Astrocyte (in vitro differentiated cells and primary cell): ENCODE measurements at regions not wholly inside any gene's neighbourhood (a gene's known extent, or its start where the extent isn't known, plus 50 kb on each side); places are given as distances from the start of the nearest gene placed in this dataset.

Source experiments
- DNase-seq: peaks from one replicate; pipeline ENCODE4 v3.0.0-alpha.2; 2010; ENCODE audit warnings: low read depth
- FAIRE-seq: peaks from 2 replicates; lab custom pipeline; 2011; peaks lifted over from hg19 to GRCh38; lab: Jason Lieb, UNC
- H2AFZ ChIP-seq: 2 replicates; pipeline ENCODE4 v1.6.0; 2012; ENCODE audit warnings: low read depth, low read length, inconsistent platforms
- H3K27ac ChIP-seq: 2 replicates; pipeline ENCODE4 v1.5.1; 2011; ENCODE audit warnings: low read depth, low read length, inconsistent platforms
- H3K27me3 ChIP-seq: 2 replicates; pipeline ENCODE4 v1.6.0; 2011; ENCODE audit warnings: low read length, inconsistent platforms; ENCODE audit not compliant: insufficient read depth
- H3K36me3 ChIP-seq: 2 replicates; pipeline ENCODE4 v1.5.1; 2011; ENCODE audit warnings: low read length, inconsistent platforms; ENCODE audit not compliant: insufficient read depth
- H3K4me1 ChIP-seq: 2 replicates; pipeline ENCODE4 v1.5.1; 2011; ENCODE audit warnings: low read length, inconsistent platforms; ENCODE audit not compliant: insufficient read depth
- H3K4me2 ChIP-seq: 2 replicates; pipeline ENCODE4 v1.6.0; 2012; ENCODE audit warnings: low read length, inconsistent platforms
- H3K4me3 ChIP-seq: 2 replicates; pipeline ENCODE4 v1.5.1; 2011; ENCODE audit warnings: low read depth, mild to moderate bottlenecking, low read length, inconsistent platforms; ENCODE audit not compliant: insufficient read depth
- H3K79me2 ChIP-seq: 2 replicates; pipeline ENCODE4 v1.6.0; 2012; ENCODE audit warnings: mild to moderate bottlenecking, low read length, inconsistent platforms; ENCODE audit not compliant: insufficient read depth
- H3K9ac ChIP-seq: 2 replicates; pipeline ENCODE4 v1.6.0; 2012; ENCODE audit warnings: mild to moderate bottlenecking, low read length, inconsistent platforms
- H3K9me3 ChIP-seq: 2 replicates; pipeline ENCODE4 v1.5.1; 2012; ENCODE audit warnings: low read depth, mild to moderate bottlenecking, low read length, inconsistent platforms; ENCODE audit not compliant: insufficient read depth
- H4K20me1 ChIP-seq: 2 replicates; pipeline ENCODE4 v1.6.0; 2012; ENCODE audit warnings: low read length, inconsistent platforms; ENCODE audit not compliant: insufficient read depth
- H3K27ac Mint-ChIP-seq: one replicate; pipeline ENCODE4 v1.8.0; 2021; ENCODE audit warnings: mild to moderate bottlenecking, mixed read lengths; ENCODE audit not compliant: unreplicated experiment
- H3K27me3 Mint-ChIP-seq: one replicate; pipeline ENCODE4 v1.8.0; 2021; ENCODE audit warnings: low read depth, mixed read lengths; ENCODE audit not compliant: unreplicated experiment
- H3K36me3 Mint-ChIP-seq: one replicate; pipeline ENCODE4 v1.8.0; 2021; ENCODE audit warnings: low read depth, mixed read lengths; ENCODE audit not compliant: unreplicated experiment
- H3K4me1 Mint-ChIP-seq: one replicate; pipeline ENCODE4 v1.8.0; 2021; ENCODE audit warnings: low read depth, mixed read lengths; ENCODE audit not compliant: unreplicated experiment
- H3K4me3 Mint-ChIP-seq: one replicate; pipeline ENCODE4 v1.8.0; 2021; ENCODE audit warnings: mild to moderate bottlenecking, moderate library complexity, mixed read lengths; ENCODE audit not compliant: unreplicated experiment
- H3K9me3 Mint-ChIP-seq: one replicate; pipeline ENCODE4 v1.8.0; 2021; ENCODE audit warnings: mild to moderate bottlenecking, mixed read lengths; ENCODE audit not compliant: unreplicated experiment
- EZH2 ChIP-seq: IDR thresholded peaks from 2 replicates; pipeline ENCODE4 v1.6.1; 2012; ENCODE audit warnings: mild to moderate bottlenecking, low read length, inconsistent platforms; ENCODE audit not compliant: insufficient read depth
- TF ChIP-seq, protein P1 (sequence below): IDR thresholded peaks from 2 replicates; pipeline ENCODE4 v1.5.1; 2011; ENCODE audit warnings: low read depth, mild to moderate bottlenecking, inconsistent platforms, low read length, moderate library complexity; ENCODE audit not compliant: insufficient read depth

- DNase-seq (no peak), FAIRE-seq (no peak)
- no peaks in the 10 kb centered on the region for H3K79me2 ChIP-seq
- no peak overlapping the region for H3K4me3 ChIP-seq
- no peaks in the 10 kb centered on the region for H3K36me3 ChIP-seq
- H3K9me3 ChIP-seq, result no peaks in the 10 kb centered on the region
- no peak overlapping the region for H3K4me2 ChIP-seq
- Mint-ChIP-seq H3K36me3 (no peaks in the 10 kb centered on the region), H3K27ac (no peak overlapping the region), H3K27me3 (peaks cover 23% of the 10 kb centered on the region), H3K9me3 (no peaks in the 10 kb centered on the region), H3K4me3 (no peak overlapping the region), H3K4me1 (peaks cover 1% of the 10 kb centered on the region)
- H3K27ac ChIP-seq, result no peak overlapping the region
- no peak overlapping the region for H2AFZ ChIP-seq
- peaks cover 4% of the 10 kb centered on the region for H3K27me3 ChIP-seq
- H3K9ac ChIP-seq, result no peak overlapping the region
- no peaks in the 10 kb centered on the region for H4K20me1 ChIP-seq
- peaks cover 4% of the 10 kb centered on the region for H3K4me1 ChIP-seq
- TF ChIP-seq, protein P1, sequence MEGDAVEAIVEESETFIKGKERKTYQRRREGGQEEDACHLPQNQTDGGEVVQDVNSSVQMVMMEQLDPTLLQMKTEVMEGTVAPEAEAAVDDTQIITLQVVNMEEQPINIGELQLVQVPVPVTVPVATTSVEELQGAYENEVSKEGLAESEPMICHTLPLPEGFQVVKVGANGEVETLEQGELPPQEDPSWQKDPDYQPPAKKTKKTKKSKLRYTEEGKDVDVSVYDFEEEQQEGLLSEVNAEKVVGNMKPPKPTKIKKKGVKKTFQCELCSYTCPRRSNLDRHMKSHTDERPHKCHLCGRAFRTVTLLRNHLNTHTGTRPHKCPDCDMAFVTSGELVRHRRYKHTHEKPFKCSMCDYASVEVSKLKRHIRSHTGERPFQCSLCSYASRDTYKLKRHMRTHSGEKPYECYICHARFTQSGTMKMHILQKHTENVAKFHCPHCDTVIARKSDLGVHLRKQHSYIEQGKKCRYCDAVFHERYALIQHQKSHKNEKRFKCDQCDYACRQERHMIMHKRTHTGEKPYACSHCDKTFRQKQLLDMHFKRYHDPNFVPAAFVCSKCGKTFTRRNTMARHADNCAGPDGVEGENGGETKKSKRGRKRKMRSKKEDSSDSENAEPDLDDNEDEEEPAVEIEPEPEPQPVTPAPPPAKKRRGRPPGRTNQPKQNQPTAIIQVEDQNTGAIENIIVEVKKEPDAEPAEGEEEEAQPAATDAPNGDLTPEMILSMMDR, result no peak
- no peak for TF ChIP-seq EZH2
Measured at GRCh38 chr6:3617681-3618311, 133.7 kb downstream of the PXDC1 start.

- Histone ChIP-seq H2AFZ (no peak overlapping the region), H3K36me3 (no peaks in the 10 kb centered on the region), H3K27me3 (peaks cover 4% of the 10 kb centered on the region), H3K4me1 (peaks cover 9% of the 10 kb centered on the region), H3K4me2 (no peak overlapping the region), H4K20me1 (no peaks in the 10 kb centered on the region), H3K27ac (no peak overlapping the region), H3K4me3 (no peak overlapping the region), H3K9ac (no peak overlapping the region), H3K9me3 (no peaks in the 10 kb centered on the region), H3K79me2 (no peaks in the 10 kb centered on the region)
- H3K36me3 Mint-ChIP-seq, result no peaks in the 10 kb centered on the region
- peaks cover 19% of the 10 kb centered on the region for H3K27me3 Mint-ChIP-seq
- H3K4me3 Mint-ChIP-seq, result no peak overlapping the region
- DNase-seq (no peak), FAIRE-seq (no peak)
- H3K4me1 Mint-ChIP-seq, result peaks cover 7% of the 10 kb centered on the region
- no peak for TF ChIP-seq EZH2
- TF ChIP-seq, protein P1, result no peak
- H3K9me3 Mint-ChIP-seq, result no peaks in the 10 kb centered on the region
- no peak overlapping the region for H3K27ac Mint-ChIP-seq
Measured at GRCh38 chr6:3617192-3617631, 134.3 kb downstream of the PXDC1 start.

DNA sequence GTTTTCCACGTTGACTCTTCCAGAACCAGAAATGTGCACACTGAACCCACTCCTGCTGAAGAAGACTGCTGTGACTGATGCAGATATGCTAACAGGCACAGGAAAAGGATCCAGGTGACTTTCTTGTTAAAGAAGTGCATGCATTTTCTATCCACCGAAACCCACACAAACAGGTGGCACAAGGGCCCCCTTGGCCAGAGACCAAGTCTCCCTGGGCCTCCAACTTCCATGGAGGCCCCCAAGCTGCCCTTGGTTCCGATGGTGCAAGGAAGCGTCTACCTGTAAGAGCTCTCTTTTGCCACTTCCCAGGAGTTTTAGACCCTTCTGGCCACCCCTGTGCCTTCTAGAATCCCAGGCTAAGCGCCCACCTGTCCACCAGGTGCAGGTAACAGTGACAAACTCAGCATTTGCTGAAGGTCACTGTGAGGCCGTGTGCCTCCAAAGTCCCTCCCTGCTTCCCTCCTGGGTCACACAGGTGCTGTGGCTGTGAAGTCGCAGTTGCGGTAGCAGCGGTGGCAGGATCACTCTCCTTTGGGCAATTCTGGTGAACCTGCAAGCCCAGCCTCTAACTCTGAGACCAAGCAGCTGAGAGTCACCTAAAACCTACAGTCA is 134.8 kb downstream of the PXDC1 start:
- no peaks in the 10 kb centered on the region for H3K9me3 Mint-ChIP-seq
- Histone ChIP-seq H2AFZ (no peak overlapping the region), H3K27ac (no peak overlapping the region), H3K4me2 (no peak overlapping the region), H3K9ac (no peak overlapping the region), H3K36me3 (no peaks in the 10 kb centered on the region), H3K4me3 (no peak overlapping the region), H3K79me2 (no peaks in the 10 kb centered on the region), H3K4me1 (peaks cover 13% of the 10 kb centered on the region), H3K27me3 (peaks cover 4% of the 10 kb centered on the region), H3K9me3 (no peaks in the 10 kb centered on the region), H4K20me1 (no peaks in the 10 kb centered on the region)
- peaks cover 18% of the 10 kb centered on the region for H3K27me3 Mint-ChIP-seq
- H3K36me3 Mint-ChIP-seq, result no peaks in the 10 kb centered on the region
- H3K27ac Mint-ChIP-seq, result no peak overlapping the region
- FAIRE-seq (no peak), DNase-seq (no peak)
- no peak overlapping the region for H3K4me3 Mint-ChIP-seq
- TF ChIP-seq EZH2, result no peak
- TF ChIP-seq, protein P1, result no peak
- H3K4me1 Mint-ChIP-seq, result peaks cover 11% of the 10 kb centered on the region
